ENCODE measurements at regions not wholly inside any gene's neighbourhood (a gene's known extent, or its start where the extent isn't known, plus 50 kb on each side); places are given as distances from the start of the nearest gene placed in this dataset.

DNA sequence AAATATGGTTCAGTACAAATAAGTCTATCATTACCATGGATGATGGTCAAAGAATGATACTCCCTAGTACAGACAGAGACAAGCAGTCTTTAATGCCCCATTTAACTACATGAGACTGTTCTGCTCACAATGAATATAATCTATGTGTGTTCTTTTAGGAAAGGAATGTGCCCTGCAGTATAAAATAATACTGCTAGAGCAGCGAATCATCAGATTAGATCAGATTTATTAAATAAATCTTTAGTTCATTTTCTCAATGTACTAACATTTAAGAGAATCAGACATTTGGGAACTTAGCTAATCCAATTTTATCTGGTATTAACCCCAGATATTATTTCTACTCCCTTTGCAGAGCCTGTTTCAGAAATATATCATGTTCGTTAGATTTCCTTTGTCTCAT is 272.0 kb upstream of the GCFC2 start:
- H3K4me3 ChIP-seq (ENCODE audit: low read depth, low read length), result no peak overlapping the region
- TF ChIP-seq, protein P1, sequence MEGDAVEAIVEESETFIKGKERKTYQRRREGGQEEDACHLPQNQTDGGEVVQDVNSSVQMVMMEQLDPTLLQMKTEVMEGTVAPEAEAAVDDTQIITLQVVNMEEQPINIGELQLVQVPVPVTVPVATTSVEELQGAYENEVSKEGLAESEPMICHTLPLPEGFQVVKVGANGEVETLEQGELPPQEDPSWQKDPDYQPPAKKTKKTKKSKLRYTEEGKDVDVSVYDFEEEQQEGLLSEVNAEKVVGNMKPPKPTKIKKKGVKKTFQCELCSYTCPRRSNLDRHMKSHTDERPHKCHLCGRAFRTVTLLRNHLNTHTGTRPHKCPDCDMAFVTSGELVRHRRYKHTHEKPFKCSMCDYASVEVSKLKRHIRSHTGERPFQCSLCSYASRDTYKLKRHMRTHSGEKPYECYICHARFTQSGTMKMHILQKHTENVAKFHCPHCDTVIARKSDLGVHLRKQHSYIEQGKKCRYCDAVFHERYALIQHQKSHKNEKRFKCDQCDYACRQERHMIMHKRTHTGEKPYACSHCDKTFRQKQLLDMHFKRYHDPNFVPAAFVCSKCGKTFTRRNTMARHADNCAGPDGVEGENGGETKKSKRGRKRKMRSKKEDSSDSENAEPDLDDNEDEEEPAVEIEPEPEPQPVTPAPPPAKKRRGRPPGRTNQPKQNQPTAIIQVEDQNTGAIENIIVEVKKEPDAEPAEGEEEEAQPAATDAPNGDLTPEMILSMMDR (IDR thresholded peaks at IDR 0.05; ENCODE audit: insufficient read depth, low read depth, low read length, missing control alignments), result no peak
- no peak for DNase-seq (ENCODE audit: low read depth)

DNA sequence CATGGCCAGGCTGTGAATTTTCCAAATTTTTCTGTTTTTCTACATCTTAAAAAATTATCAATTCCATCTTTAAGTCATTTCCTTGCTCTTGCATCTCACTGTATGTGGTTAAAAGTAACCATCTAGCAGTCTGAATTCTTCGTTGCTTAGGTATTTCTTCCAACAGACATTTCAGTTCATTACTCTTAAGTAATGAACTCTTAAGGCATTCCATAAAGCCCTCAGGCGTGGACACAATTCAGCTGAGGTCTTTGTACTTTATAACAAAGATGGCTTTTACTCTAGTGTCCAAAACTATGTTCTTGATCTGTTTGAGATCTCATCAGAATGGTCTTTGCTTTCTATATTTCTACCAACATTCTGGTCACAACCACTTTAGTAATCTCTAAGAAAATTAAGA is 253.9 kb upstream of the GCFC2 start:
- TF ChIP-seq, protein P1 (IDR thresholded peaks at IDR 0.05; ENCODE audit: insufficient read depth, low read depth, low read length, missing control alignments), result no peak
- H3K4me3 ChIP-seq (ENCODE audit: low read depth, low read length), result no peak overlapping the region
- no peak for DNase-seq (ENCODE audit: low read depth)

DNA sequence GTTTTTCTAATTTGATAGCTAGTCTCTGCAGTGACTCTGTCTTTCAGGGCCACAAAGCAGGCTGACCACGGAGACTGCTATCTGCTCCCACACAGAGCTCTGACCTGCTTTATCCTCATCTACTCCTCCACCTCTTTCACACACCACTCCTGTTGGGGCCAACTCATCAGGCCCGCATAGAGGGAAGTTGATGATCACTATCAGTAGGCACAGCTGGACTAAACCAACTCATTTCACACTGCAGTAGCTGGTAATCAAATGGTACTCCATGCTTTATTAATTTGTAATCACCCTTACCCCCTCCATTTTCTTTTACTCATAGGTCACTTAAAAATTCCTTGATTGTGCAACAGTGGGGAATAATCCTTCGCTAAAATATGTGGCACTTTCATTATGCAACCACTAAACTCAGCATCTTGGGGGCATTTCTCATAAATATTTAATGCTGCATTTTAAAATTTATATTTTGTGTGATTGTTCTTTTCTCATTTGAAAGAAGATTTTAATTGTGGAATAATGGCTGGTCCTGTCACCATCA is 249.8 kb upstream of the GCFC2 start:
- no peak overlapping the region for H3K4me3 ChIP-seq (ENCODE audit: low read depth, low read length)
- TF ChIP-seq, protein P1 (IDR thresholded peaks at IDR 0.05; ENCODE audit: insufficient read depth, low read depth, low read length, missing control alignments), result no peak
- no peak for DNase-seq (ENCODE audit: low read depth)

DNA sequence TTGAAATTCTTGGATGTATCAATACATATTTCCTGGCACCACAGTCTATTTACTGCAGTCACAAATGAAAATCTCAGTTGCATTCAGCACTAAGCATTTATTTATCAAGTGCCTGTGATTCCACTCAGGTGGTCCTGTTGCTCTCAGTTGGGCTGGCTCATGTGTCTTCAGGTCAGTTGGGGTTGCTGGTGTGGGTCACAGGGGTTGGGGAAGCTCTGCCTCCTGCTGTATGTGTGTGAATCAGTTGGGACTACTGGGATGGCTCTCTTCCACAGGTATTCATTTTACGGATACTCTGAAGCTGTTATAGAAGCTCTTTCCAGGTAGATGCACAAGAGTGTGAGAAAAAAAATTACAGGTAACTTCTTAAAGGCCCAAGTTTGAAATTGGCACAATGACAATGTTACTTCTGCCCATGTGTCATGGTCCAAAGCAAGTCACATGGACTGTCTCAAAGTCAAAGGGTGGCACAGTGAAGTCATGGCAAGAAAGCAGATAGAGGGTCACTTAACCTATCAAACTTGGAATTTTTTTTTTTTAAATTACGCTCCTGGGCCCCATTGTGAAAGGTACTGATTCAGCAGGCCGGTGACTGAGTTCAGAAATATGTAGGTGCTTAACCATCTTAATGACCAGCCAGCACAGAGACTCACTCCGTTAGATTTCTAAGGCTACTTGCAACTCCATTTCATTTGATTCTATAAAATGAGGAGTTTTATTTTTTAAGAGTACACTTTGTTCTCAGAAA is 249.2 kb upstream of the GCFC2 start:
- TF ChIP-seq, protein P1 (IDR thresholded peaks at IDR 0.05; ENCODE audit: insufficient read depth, low read depth, low read length, missing control alignments), result no peak
- DNase-seq (ENCODE audit: low read depth), result no peak
- H3K4me3 ChIP-seq (ENCODE audit: low read depth, low read length), result no peak overlapping the region

DNA sequence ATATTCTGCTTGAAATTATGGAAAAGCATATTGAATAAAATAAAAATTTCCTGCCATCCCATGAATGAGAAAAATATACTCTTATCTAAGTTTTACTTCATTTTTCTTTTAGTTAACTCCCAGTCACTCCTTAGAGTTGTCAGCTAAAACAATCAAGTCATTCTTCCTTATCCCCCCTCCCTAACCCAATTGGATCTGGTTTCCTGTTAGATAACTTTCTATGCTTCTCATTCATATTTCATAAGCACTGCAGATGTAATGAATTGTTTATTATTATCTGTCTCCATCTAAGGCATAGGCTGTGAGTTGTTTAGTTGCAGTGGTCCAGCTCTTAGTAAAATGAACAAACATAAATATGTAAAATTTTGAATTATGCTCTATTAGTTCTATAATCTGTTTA is 244.0 kb upstream of the GCFC2 start:
- H3K4me3 ChIP-seq (ENCODE audit: low read depth, low read length), result no peak overlapping the region
- no peak for DNase-seq (ENCODE audit: low read depth)
- TF ChIP-seq, protein P1 (IDR thresholded peaks at IDR 0.05; ENCODE audit: insufficient read depth, low read depth, low read length, missing control alignments), result no peak

DNA sequence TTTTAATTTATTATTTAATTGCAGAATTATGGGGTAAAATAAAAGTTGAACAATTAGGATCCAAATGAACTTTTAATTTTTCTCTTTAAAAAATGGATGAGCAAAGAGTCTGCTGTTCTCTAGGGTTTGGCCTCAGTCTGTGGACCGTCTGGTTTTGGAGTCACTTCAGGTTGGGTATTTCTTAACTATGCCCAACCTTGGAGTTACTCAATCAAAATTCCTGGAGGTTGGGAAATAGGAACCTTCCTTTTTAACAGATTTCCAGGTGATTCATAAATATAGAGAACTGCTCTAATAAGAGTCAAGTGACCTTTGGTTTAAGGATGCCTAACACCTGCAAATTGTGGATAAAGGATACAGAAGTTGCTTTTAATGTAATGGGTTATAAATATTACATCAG is 241.5 kb upstream of the GCFC2 start:
- no peak overlapping the region for H3K4me3 ChIP-seq (ENCODE audit: low read depth, low read length)
- no peak for DNase-seq (ENCODE audit: low read depth)
- TF ChIP-seq, protein P1 (IDR thresholded peaks at IDR 0.05; ENCODE audit: insufficient read depth, low read depth, low read length, missing control alignments), result no peak

All from GM12865 (cell line).